Dermis blood vessel endothelial cell (primary cell): ENCODE measurements at regions not wholly inside any gene's neighbourhood (a gene's known extent, or its start where the extent isn't known, plus 50 kb on each side); places are given as distances from the start of the nearest gene placed in this dataset.

ENCODE experiments used
- DNase-seq: peaks from one replicate; pipeline ENCODE4 v3.0.0; 2010

DNA sequence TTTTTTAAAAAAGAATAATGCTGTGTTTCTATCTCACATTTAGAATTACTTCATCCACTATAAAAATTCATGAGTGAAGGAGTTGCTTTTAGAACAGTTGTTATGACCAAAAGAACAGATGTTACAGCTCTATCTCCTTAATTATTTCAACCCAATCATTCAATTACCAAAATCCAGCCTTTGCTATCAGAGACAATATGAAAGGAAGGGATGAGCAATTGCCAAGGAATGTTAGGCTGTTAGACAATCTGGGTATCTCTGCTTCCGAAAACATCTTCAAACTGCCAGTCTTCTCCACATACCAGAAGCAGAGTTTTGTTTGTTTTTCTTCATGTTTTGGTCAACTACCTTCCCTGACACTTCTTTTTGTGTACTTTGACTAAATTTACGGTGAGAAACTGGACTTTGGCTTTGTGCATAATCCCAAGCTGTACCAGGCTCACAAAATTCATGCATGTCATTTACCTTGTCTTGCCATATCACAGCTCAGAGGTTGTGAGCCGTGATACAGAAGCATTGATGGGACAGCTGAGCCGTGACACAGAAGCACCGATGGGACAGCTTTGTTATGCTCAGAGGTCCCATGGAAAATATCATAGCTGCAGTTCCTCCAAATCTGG, 405.5 kb downstream of the KIF4B start:
- DNase-seq: no peak

- no peak for DNase-seq
Observed at GRCh38 chr5:155430192-155430591, 416.6 kb downstream of the KIF4B start.

DNA sequence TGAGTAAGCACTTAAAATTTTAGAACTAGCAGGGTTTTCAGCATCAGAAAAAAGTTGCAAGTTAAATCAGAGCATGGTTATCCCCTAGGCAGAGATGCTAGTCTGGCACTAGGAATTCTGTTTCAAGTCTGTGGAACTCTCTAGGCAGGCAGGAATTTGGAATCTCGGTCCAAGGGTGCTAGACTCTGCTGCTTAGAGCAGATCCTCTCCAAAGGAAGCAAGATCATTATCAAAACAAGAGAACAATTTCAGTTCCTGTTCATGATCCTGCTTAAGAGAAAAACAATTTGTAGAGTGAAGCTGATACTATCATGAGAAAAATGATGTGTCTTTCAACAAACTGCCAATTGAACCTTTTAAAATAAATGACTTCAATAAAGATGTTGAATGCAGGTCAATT, 420.7 kb downstream of the KIF4B start:
- no peak for DNase-seq

GRCh38 chr5:155434681-155435080, 421.1 kb downstream of the KIF4B start:
- no peak for DNase-seq

- no peak for DNase-seq
Observed at GRCh38 chr5:155441849-155442248, 428.3 kb downstream of the KIF4B start.

- no peak for DNase-seq
Observed at GRCh38 chr5:155451106-155451505, 437.6 kb downstream of the KIF4B start.

DNA sequence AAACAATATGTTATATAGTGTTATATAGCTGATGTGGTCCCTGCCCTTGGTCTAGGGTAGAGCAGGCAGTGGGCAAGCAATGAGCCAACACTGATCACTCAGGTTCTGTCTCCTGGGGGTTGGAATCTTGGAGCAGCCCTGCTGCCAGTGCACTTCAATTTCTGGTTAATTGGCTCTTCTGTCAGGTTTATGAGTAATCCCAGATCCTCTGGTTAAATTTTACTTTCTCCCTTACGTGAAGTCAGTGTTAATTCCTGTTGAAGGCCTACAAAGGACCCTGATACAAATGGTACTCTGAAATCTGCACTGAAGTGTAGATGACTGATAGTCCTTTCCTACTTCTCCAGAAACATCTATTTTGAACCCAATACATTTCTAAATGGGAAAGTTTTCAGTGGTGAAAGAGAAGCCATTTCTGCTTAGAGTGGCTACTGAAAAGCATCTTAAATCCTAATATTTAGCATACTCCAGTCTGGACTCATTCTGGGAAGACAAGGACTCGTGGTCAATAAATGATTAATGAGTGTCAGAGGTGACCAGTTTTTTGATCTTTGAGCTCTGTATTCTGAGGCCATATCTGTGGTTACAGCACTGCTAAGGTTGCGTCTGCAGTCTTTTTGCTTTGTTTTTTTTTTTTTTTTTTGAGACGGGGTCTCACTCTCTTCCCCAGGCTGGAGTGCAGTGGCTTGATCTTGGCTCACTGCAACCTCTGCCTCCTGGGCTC, 442.4 kb downstream of the KIF4B start:
- no peak for DNase-seq

- DNase-seq: no peak
Observed at GRCh38 chr5:155459889-155460500, 446.4 kb downstream of the KIF4B start.

DNA sequence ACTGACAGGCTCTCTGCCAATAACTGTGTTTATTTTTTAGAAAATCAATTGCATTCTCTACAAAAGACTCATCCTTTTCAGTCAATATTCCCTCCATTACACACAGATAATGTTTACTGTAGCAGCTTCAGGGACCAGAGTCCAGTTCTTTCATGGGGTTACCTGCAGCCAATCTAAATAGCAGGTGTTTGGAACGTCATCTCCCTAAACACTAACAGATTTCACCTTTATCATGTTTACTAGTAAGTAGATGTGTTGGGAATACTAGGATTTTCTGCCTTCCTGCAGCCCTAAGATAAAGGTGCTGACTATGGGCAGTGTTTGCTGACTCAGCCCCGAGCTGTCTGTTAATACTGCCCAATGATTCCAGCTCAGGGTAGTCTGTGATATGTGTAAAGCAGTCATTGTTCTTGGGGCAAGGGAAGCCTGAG, 447.0 kb downstream of the KIF4B start:
- no peak for DNase-seq

DNA sequence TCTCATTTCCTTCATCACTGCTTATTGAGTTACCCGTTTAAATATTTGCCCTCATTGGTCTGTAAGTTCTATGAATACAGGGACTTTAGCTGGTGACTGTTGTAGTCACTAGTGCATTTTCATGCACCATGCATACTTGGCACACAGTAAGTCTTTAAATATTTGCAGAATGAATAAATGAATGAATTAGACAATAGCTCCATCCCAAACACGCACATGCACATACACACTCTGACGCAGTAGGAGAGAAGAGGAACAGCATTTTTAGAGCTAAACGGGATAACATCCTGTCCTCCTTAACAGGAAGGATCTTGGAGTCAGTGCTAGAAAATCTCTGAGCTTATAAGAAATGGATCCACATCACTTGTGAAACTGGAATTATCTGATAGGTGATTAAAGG, 447.7 kb downstream of the KIF4B start:
- DNase-seq: no peak

DNA sequence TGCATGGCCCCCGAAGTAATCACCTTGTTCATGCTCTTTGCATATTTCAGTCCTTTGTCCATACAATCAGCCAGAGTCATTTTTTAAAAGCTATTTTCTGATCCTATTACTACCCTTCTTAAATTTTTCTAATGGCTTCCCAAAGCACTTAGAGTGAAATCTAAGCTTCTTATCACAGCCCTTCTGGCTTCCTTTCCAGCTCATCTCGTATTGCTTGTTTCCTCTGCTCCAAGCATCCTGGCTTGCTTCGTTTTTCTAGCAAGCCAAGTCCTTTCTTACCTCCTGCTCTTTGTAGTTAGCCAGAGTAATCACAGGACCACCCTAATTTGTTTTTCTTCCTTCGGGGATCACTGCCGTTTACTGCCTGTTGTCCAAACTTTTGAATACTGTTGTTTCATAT, 453.3 kb downstream of the KIF4B start:
- no peak for DNase-seq

- DNase-seq: no peak
Observed at GRCh38 chr5:155471027-155471426, 457.5 kb downstream of the KIF4B start.

- DNase-seq: no peak
Observed at GRCh38 chr5:155472780-155473179, 459.2 kb downstream of the KIF4B start.

DNA sequence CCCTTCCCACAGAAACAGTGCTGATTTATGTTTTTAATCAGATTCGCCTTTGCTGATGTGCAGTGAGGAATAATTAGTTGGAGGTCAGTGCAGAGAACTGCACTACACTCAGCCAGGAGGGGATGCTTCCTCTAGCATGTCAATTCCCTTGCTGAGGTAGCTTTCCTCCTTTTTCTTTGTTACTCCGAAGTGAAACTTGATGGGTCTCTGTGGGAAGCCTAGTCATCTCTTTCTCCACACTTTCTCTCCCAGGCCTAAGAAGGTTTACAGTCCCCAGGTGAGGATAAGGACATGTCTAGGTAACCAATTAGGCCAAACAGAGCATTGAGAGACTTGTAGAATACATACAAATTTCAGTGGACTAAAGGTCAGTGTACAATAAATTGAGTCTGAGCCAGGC, 461.8 kb downstream of the KIF4B start:
- DNase-seq: no peak

DNA sequence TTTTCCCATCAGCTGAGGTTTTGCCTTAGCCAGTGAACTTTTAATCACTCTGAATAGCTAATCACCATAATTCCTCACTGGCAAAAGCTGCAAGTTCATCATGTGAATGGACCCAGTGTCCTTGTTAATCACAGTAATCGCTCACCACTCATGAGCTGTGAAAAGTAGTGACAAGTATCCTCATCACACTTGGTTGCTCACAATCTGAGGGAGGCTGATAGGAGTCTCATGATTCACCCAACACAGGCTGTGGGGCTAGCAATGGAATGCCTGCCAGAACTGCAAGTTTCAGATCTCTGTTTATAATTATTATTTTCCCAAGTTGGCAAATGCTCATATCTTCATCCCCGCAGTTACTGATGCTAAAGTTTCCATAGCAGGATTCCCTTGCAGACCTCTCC, 467.2 kb downstream of the KIF4B start:
- DNase-seq: no peak

GRCh38 chr5:155481182-155481581, 467.6 kb downstream of the KIF4B start:
- DNase-seq: no peak

DNA sequence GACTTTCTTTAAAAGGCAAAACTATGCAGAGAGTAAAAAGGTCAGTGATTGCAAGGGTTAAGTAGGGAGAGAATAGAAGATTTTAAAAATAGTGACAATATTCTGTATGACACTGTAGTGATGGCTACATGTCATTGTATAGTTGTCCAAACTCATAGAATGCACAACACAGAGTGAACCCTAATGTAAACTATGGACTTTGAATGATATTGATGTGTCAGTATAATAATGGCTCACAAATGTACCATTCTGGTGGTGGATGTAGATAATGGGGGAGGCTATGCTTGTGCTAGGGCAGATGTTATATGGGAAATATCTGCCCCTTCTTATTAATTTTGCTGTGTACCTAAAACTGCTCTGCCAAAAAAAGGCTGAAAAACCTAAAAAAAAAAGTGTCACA, 468.9 kb downstream of the KIF4B start:
- no peak for DNase-seq

- no peak for DNase-seq
Observed at GRCh38 chr5:155485386-155485785, 471.8 kb downstream of the KIF4B start.

DNA sequence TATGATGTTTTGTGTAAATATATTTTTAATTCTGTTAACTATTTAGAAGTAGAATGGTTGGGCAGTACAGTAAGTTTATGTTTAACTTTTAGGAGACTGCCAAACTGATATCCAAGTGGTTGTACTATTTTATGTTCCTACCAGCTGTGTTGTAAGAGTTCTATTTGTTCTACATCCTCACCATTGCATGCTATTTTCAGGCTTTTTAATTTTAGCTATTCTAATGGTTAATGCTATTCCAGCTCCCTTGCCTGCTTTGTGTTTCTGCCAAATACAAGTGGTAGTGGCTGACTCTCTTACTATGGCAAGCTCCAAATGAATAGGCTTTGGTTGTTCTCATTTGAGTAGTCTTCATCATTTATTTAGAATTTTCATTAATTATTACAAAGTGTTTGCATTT, 476.4 kb downstream of the KIF4B start:
- DNase-seq: no peak

DNA sequence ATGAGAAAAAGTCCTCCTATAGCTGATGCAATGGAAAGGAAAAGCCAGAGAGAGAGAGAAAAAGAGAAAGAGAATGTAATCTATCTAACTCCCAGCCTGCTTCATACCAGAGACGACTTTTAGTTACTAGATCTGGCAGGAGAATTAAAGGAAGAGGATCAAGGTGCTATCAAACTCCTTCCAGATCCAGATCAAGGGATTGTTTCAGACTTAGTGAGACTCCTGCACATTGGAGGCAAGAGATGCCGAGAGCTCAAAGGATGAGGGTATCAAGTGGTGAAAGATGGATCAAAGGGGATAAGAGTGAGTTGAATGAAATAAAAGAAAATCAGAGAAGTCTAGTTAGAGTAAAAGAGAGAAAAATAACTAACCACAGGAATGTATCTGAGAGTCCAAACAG, 478.6 kb downstream of the KIF4B start:
- DNase-seq: no peak

- DNase-seq: no peak
Observed at GRCh38 chr5:155504606-155505005, 491.1 kb downstream of the KIF4B start.

DNA sequence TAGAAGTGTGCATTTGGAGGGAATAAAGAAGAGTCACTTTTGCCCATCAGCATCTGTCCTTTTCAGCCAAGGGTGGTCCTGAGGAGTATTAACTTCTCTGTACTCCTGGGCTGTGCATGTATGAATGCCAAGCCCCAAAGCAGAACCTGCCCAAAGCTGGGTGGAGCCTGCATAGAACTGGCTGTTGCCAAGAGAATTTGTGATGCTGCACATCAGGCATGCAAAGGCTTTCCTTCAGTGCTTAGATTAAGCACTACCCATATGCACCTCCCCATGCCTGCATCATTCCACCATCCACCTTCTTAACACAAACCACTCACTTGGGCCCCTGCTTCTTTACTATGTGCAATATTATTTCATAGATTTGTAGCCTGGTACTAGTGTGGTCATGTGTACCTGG, 493.8 kb downstream of the KIF4B start:
- DNase-seq: no peak

DNA sequence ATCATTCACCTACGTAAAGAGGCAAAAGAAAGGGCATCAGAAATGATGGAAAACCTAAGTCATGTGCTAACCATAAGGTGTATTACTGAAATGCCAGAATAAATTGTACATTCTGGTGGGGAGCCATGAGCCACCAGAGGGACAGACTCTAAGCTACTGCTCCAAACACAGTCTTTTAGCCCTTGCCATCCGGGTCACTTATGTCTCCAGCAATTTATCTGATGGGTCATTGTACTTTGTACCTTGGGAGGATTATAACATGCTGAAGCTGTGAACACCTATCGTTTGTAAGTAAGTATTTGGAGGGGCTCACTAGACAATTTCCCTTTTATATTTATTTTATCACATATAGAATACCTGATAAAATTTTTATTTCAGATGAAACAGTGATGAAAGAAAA, 495.1 kb downstream of the KIF4B start:
- DNase-seq: no peak

GRCh38 chr5:155512329-155512728, 498.8 kb downstream of the KIF4B start:
- no peak for DNase-seq
